Mesothelial cell of epicardium (in vitro differentiated cells): ENCODE measurements at regions not wholly inside any gene's neighbourhood (a gene's known extent, or its start where the extent isn't known, plus 50 kb on each side); places are given as distances from the start of the nearest gene placed in this dataset.

Source experiments
- DNase-seq, 2 experiments: peaks; one replicate each; pipeline ENCODE4 v3.0.0; 2021; ENCODE audit warnings: low spot score in 2 of 2; ENCODE audit not compliant: unreplicated experiment in 2 of 2
- H3K27ac Mint-ChIP-seq: 2 replicates; pipeline ENCODE4 v1.8.0; 2021; ENCODE audit warnings: mixed read lengths
- H3K27me3 Mint-ChIP-seq: 2 replicates; pipeline ENCODE4 v1.8.0; 2021; ENCODE audit warnings: low read depth, mixed read lengths
- H3K36me3 Mint-ChIP-seq: 2 replicates; pipeline ENCODE4 v1.8.0; 2021; ENCODE audit warnings: mixed read lengths
- H3K4me1 Mint-ChIP-seq: 2 replicates; pipeline ENCODE4 v1.8.0; 2021; ENCODE audit warnings: mixed read lengths
- H3K4me3 Mint-ChIP-seq: 2 replicates; pipeline ENCODE4 v1.8.0; 2021; ENCODE audit warnings: mild to moderate bottlenecking, moderate library complexity, mixed read lengths
- H3K9me3 Mint-ChIP-seq: 2 replicates; pipeline ENCODE4 v1.8.0; 2021; ENCODE audit warnings: mixed read lengths
- CTCF ChIP-seq: fragments of 200-600 bp; sonication (generic); IDR thresholded peaks from one replicate; pipeline ENCODE4 v1.5.0; 2021; ENCODE audit warnings: antibody characterized with exemption; ENCODE audit not compliant: unreplicated experiment

- Mint-ChIP-seq H3K27me3 (peaks cover 72% of the 10 kb centered on the region), H3K36me3 (peaks cover 4% of the 10 kb centered on the region), H3K27ac (no peak overlapping the region), H3K4me1 (no peaks in the 10 kb centered on the region), H3K9me3 (peaks cover 5% of the 10 kb centered on the region), H3K4me3 (peak overlapping the region; percentile 51)
- TF ChIP-seq CTCF = no peak
- DNase-seq = peak in 1 of 2 experiments; percentile 34
Observed at GRCh38 chr15:31483986-31484951, 157.6 kb downstream of the KLF13 start.

DNA sequence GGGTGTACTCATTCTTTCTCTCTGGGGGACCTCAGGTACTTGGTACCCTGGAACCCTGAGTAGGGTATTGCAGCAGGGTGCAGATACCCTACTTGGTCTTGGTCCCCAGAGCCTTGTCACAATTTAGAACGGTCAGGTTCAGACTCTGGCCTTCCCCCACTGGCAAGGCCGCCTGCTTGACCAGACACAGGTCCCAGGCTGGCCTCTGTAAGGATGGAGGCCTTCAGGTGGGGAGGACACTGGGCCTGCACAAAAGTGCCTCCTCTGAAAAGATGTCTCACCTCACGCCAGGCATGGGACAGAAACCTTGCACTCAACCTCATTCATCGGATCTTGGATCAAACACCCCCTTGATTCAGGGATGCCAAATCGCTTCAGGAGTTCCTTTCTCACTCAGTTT, 158.4 kb downstream of the KLF13 start:
- DNase-seq = peak in 1 of 2 experiments; percentile 31
- Mint-ChIP-seq H3K27ac (no peak overlapping the region), H3K36me3 (peaks cover 4% of the 10 kb centered on the region), H3K4me1 (no peaks in the 10 kb centered on the region), H3K27me3 (peaks cover 68% of the 10 kb centered on the region), H3K4me3 (peak overlapping the region; percentile 51), H3K9me3 (peaks cover 5% of the 10 kb centered on the region)
- no peak for TF ChIP-seq CTCF

DNA sequence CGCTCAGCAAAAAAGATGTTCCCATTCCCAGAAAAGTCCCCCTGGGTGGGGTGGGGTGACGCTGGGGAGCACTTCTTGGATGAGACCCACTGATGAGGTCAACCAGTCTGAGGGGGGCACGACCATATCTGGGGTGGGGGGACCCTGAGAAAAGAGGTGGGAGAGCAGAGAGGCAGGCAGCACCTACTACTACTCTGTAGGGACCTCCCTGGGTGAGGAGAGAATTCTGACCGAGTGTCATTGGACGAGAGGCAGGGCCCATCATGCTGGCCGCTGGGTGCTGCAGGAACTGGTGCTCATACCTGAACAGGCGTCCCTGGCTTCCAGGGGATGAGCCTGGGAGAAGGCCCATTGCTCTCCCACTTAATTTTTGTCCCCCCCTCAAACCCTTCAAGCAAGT, 158.8 kb downstream of the KLF13 start:
- Mint-ChIP-seq H3K27me3 (peaks cover 64% of the 10 kb centered on the region), H3K27ac (no peak overlapping the region), H3K9me3 (peaks cover 5% of the 10 kb centered on the region), H3K4me3 (no peak overlapping the region), H3K4me1 (no peaks in the 10 kb centered on the region), H3K36me3 (peaks cover 4% of the 10 kb centered on the region)
- DNase-seq = peak in 1 of 2 experiments; percentile 21
- no peak for TF ChIP-seq CTCF

DNA sequence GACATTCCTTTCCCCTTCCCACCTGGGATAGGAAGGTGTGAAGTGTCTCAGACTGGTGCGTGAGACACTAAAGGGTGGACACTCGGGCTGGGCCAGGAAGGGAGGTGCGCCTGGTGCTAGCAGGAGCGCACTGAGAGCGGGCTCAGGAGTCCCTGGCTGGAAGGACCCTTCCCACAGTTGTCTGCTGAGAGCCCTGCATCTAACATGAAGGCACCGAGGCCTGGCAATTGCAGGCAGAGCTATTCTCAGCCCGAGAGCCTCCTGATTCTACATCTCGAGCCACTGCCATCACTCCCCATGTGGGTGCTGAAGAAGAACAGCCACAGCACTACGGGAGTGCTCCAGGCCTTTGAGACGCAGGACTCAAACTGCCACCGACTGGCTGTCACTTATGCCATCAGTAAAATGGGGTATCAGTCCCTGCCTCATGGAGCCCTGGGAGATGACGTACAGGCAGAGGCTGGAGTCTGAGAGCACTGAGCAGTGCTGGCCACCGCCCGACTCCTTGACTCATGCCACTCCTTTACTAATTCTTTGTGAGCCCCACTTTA, 159.4 kb downstream of the KLF13 start:
- Mint-ChIP-seq H3K4me3 (no peak overlapping the region), H3K27me3 (peaks cover 60% of the 10 kb centered on the region), H3K9me3 (peaks cover 8% of the 10 kb centered on the region), H3K4me1 (no peaks in the 10 kb centered on the region), H3K36me3 (peaks cover 4% of the 10 kb centered on the region), H3K27ac (no peak overlapping the region)
- DNase-seq = peak in 1 of 2 experiments; percentile 20
- TF ChIP-seq CTCF = no peak

GRCh38 chr15:31486506-31486905, 159.9 kb downstream of the KLF13 start:
- H3K27ac Mint-ChIP-seq = no peak overlapping the region
- H3K4me1 Mint-ChIP-seq = no peaks in the 10 kb centered on the region
- peaks cover 4% of the 10 kb centered on the region for H3K36me3 Mint-ChIP-seq
- H3K27me3 Mint-ChIP-seq = peaks cover 55% of the 10 kb centered on the region
- no peak overlapping the region for H3K4me3 Mint-ChIP-seq
- no peak for DNase-seq
- no peak for TF ChIP-seq CTCF
- peaks cover 13% of the 10 kb centered on the region for H3K9me3 Mint-ChIP-seq
